GM21381 (cell line): ENCODE measurements at regions not wholly inside any gene's neighbourhood (a gene's known extent, or its start where the extent isn't known, plus 50 kb on each side); places are given as distances from the start of the nearest gene placed in this dataset.

ENCODE experiments used
- ATAC-seq: cut with Tn5 transposase; IDR thresholded peaks from one replicate; pipeline ENCODE4 v1.9.1; 2021; ENCODE audit warnings: mild to moderate bottlenecking, moderate library complexity; ENCODE audit not compliant: unreplicated experiment

DNA sequence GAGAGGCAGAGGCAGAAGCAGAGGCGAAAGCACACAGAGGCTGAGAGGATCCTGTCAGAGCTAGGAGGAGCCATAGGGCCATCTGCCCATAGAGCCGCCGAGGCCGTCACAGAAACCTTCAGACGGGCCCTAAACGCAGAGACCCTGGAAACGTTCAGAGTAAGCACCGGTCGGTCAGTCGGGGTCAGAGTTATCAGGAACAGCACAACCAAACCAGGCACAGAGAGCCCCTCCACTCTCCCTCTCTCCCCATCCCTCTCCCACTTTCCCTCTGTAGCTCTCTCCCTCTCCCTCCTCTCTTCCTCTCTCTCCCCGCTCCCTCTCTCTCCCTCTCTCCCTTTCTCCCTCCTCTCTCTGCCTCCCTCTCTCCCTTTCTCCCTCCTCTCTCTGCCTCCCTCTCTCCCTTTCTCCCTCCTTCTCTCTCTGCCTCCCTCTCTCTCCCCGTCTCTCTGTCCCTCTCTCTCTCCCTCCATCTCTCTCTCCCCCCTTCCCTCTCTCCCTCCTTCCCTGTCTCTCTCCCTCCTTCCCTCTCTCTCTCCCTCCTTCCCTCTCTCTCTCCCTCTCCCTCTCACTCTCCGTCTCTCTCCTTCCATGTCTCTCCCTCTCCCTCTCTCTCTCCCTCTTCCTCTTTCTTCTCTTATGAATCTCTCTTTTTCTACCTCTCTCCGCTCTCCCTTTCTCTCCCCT, 138.9 kb downstream of the C16orf95 start:
- ATAC-seq, result no peak

DNA sequence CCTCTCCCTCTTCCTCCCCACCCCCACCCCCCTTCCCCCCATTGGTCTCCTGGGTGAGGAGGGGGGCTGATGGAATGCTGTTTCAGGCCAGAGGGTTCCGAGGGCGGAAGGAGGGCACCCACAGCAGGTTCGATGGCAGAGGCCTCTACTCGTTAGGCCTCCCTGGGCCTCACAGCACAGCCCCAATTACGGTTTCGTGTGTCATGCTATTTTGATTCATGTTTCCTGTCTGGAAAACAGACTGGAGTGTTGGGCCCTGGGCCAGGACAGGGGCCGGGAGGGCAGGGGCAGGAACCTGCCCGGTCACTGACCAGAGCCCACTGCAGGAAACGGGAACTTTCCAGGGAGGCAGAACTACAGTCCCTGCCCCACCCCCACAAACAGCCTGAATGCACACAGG, 138.2 kb downstream of the C16orf95 start:
- no peak for ATAC-seq

GRCh38 chr16:87180069-87180468, 137.1 kb downstream of the C16orf95 start:
- ATAC-seq, result no peak

DNA sequence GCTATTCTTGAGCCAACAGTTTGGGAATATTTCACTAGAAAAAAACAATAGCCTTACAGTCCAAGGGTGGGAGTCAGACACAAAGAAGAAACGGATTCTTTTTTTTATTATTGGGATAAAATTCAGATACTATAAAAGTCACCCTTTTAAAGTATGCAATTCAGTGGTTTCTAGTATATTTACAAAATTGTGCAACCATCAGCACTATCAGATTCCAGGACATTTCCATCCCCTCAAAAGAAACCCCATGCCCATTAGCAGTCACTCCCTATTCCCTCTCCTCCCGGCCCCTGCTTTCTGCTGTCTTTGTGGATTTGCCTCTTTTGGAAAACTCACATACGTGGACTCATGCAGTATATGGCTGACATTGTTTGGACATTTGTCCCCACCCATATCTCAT, 134.4 kb downstream of the C16orf95 start:
- ATAC-seq, result no peak

DNA sequence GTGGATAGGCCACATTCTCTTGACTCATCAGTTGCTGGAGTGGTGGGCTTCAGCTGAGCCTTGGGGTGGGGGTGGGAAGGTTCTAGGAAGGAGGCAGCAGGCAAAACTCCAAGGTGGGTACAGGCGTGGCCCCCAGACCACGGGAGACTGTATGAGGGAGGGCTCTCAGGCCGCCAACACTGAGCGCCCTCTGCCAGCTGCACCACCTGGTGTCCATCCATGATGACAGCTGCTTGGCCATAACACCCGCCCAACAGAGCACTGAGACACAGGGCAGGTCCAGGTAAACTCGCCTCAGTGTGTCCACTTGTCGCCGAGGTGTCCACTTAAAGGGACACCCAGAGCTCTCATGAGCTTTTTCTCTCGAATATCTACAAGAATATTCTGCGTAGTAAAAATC, 133.5 kb downstream of the C16orf95 start:
- no peak for ATAC-seq

GRCh38 chr16:87185308-87185707, 131.9 kb downstream of the C16orf95 start:
- no peak for ATAC-seq

DNA sequence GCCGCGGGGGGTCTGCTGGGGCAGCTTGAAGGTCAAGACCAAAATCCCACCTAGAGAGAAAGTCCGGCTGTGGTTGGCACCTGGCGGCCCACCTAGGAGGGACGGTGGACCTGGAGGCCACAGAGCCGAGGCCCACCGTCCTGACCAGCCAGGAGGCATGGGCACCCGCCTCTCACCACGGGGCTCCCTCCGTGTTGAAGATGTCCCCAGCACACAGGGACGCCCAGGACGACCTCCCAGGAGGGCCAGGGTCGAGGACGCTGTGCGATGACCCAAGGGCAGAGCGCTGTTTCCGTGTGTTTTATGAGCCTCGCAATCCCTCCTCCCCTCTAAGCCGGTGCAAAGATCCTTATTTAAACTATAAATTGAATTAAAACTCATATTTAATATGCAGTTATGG, 131.2 kb downstream of the C16orf95 start:
- no peak for ATAC-seq

DNA sequence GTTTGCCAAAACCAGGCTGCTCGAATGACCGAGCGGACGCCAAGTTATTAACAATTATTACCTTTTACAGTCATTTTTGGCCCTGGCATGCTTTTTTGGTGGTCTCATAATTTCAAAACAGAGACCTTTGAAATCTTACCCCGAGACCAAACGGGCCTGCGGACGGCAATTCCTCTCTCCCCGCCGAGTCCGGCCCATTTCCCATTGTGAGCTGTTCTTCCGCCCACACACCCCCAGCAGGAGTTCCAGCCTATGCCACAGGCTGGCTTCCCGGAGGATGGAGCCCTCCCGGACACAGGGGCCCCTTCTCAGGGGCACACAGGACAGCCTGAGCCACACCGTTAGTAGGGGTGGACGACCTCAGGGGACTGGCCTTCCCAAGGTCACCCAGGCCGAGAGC, 130.7 kb downstream of the C16orf95 start:
- no peak for ATAC-seq

GRCh38 chr16:87186876-87187533, 130.2 kb downstream of the C16orf95 start:
- no peak for ATAC-seq

DNA sequence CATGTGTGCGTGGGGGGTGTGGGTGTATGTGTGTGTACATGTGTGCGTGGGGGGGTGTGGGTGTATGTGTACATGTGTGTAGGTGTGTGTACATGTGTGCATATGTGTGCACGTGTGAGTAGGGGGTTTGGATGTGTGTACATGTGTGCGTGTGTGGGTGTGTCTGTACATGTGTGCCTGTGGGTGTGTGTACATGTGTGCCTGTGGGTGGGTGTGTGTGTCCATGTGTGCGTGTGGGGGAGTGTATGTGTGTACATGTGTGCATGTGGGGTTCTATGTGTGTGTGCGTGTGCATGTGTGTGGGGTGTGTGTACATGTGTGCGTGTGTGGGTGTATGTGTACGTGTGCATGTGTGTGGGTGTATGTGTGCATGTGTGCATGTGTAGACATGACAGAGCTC, 129.1 kb downstream of the C16orf95 start:
- no peak for ATAC-seq

- no peak for ATAC-seq
Observed at GRCh38 chr16:87189426-87189825, 127.8 kb downstream of the C16orf95 start.

DNA sequence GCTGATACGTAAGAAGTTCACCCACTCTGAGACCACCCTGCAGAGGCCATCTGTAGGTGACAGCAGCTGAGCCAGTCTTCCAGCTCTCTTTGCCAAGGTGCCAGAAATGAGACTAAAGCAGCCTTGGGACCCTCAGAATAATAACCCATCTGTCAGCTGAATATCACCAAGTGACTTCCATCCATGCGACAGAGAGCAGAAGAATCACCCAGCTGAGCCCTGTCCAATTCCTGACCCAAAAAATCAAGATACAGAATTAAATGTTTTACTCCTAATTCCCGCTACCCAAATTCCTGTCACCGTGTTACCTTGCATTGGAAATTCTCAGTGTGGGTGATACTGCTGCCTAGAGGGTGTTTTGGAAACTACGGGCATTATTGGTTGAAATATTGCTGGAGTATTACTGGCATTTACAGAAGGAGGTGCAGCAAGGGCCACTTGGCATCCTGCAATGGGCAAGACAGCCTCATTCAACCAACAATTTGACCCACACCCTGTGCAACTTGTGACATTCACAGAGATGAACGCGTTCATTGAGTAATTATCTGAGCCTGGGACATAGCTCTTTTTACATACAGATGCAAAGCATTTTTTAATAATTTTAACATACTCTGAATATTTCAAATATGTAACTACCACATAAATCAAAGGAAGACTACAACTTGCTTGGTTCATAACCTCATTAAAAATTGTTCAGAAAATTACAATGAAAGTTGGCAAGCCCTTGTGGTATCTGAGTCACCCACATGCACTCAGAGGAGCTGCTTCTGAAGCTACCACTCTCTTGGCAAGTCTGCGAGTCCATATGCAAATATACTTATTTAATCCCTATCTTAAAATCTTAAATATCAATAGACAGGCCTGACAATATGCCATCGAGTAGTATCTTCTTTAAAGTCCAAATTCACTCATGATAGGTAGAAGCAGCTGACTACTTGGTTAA, 126.6 kb downstream of the C16orf95 start:
- no peak for ATAC-seq

DNA sequence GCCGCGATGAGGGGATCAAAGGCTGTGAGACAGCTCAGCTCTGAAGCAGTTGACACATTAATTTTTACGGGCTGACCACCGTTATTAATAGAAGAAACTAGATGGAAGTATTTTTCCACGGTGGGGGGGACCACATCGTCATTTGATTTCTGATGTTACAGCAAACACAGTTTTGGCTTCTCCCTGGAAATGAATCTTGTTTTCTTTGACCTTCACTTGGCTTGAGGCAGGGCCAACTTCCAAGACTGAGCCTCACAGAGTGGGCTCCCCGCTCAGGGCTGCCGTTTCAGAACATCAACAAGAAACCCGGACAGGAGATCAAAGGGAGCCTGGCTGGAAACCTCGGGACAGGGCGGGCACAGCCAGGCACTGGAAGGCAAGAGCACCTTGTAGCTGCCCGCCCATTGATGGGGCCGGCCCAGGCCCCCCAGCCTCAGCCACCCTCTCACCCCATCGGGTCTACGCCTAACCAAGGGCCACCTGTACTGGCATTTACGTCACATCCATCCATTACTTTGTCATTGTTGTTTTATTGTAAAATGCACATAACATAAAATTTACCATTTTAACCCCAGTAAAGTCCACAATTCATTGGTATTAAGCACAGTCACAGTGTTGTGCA, 124.6 kb downstream of the C16orf95 start:
- no peak for ATAC-seq

- ATAC-seq, result no peak
Observed at GRCh38 chr16:87194172-87194571, 123.0 kb downstream of the C16orf95 start.

DNA sequence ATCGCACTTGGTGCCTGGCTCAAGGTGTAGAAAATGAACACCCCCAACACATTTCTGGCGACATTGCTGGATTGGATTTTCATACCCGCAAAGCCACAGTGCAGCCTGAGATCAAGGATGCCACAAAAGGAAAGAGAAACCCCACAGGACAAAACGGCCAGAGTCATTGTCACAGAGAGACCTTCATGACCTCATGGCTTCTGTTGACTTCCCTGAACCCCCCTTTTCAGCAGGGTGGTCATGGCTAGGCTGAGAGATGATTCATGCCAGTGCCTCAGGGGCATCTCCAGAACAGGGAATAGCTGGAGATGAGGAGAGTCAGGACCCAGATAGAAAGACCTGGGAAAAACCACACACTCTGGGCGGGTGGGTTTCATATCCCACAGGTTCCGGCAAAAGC, 122.0 kb downstream of the C16orf95 start:
- no peak for ATAC-seq

DNA sequence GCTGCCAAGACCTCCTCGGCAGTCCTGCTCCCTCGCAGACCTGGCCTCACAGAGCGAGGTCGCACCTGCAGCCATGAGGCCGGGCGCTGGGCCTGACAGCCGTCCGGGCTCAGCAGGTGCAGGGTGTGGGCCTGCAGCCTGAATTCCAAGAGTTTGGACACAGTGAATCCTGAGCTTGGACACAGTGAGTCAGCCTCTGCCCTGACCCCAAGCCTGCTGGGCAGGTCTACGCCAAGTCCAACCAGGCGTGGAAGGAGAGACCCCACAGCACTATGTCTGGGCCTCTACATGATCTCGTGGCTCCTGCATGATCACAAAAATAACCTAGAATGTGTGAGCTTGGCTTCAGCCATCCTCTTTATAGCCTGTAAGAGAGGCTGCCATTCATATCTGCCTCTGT, 121.0 kb downstream of the C16orf95 start:
- no peak for ATAC-seq

DNA sequence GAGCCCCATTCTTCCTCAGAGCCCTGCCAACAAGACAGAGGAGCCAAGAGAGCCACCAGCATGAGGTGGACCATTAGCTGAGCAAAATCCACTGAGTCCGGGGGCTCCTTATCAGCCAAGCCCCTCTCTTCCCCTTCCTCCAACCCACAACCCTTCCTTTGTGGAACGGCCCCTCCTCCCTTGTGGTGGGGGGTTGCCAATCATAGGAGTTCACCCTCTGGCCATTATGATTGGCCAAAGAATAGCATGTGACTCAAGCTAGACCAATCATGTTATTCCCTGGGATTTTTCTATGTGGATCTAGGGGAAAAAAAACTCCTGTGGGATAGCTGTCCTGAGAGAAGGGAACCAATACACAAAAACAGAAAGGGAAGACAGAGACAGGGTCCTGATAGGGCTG, 120.5 kb downstream of the C16orf95 start:
- no peak for ATAC-seq

DNA sequence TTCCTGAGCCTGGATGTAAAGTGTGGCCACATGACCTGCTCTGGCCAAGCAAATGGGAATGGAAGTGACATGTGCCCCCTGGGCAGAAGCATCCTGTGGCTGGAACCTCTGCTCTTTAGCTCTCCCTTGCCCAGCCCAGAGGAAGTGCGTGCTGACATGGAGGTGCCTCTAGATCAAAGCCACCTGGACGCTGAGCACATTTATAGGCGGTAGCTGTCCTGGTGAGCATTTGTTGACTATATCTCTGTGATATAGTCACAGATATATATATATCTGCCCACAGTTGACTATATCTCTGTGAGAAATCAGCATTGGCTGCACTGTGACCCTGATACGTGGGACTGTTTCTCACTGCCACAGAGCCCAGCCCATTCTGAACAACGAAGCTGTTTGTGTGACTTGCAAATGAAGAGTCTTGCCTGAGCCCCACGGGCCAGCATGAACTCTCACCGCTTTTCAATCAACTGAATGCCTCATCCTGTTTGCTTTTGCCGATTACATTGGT, 118.8 kb downstream of the C16orf95 start:
- no peak for ATAC-seq

DNA sequence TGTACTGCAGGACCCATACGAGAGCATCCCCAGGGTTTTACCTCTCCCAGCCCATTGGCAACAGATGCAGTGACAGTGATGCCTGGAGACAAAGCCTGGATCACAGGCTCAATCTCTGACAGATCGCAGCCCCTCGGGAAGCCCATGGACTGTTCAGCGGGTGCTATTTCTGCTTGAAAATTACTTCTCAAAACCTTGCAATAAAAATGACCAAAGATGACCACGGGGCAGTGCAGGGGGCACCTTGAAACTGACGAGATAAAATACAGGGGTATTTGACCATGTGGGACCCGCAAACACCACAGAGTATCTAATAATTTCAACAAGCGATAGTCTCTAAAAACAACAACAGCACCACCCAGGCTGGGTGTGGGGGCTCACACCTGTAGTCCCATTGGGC, 118.3 kb downstream of the C16orf95 start:
- ATAC-seq, result no peak

- ATAC-seq, result no peak
Observed at GRCh38 chr16:87199379-87199778, 117.8 kb downstream of the C16orf95 start.

DNA sequence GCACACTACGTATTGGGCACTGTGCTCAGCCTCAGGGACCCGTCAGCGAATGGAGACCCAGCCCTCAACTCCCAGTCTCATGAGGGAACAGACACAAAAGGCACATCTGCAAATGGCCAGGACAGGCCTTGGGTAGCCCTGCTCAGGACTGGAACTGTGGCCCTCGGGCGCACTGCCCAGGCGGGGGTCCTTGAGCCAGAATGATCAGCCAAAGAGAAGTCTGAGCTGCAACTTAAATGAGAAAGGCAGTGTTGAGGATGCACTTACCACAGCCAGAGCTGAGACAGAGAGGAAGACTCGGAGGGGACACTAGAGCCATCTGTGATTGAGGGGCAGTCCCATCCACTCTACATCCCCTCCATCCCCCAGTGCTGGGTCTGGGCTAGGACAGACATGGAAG, 117.3 kb downstream of the C16orf95 start:
- no peak for ATAC-seq
